H1 (cell line): ENCODE measurements at regions not wholly inside any gene's neighbourhood (a gene's known extent, or its start where the extent isn't known, plus 50 kb on each side); places are given as distances from the start of the nearest gene placed in this dataset.

Experiments
- CTCF ChIA-PET: fragments of 300-600 bp; sonication (Branson Sonifier 250); formaldehyde crosslinking; loops from one replicate; lab custom pipeline; 2021; ENCODE audit not compliant: partially characterized antibody; lab: Charles Lee
- POLR2A ChIA-PET: fragments of 300-600 bp; sonication (Branson Sonifier 250); formaldehyde crosslinking; loops from one replicate; lab custom pipeline; 2021; ENCODE audit warnings: inconsistent platforms; ENCODE audit not compliant: partially characterized antibody; lab: Charles Lee
- DNase-seq, 2 experiments: peaks; one replicate each; pipeline versions ENCODE4 v3.0.0 to v3.0.0-alpha.2; 2010 to 2022; ENCODE audit warnings: low spot score in 2 of 2, low read depth in 1 of 2, mixed read lengths in 1 of 2
- FAIRE-seq: peaks from 2 replicates; lab custom pipeline; 2011; peaks lifted over from hg19 to GRCh38; lab: Jason Lieb, UNC
- H2AFZ ChIP-seq: 2 replicates; pipeline ENCODE4 v1.8.1; 2012; ENCODE audit warnings: low read length, inconsistent platforms
- H2AK5ac ChIP-seq: 2 replicates; pipeline ENCODE4 v1.6.1; 2013; ENCODE audit warnings: low read depth, low read length
- H2BK120ac ChIP-seq: replicated peaks from 2 replicates; pipeline ENCODE3; 2013; ENCODE audit warnings: low read depth, low read length, inconsistent platforms
- H2BK12ac ChIP-seq: 2 replicates; pipeline ENCODE4 v1.6.1; 2013; ENCODE audit warnings: low read depth, low read length
- H2BK15ac ChIP-seq: 2 replicates; pipeline ENCODE4 v1.6.1; 2013; ENCODE audit warnings: low read length
- H2BK20ac ChIP-seq: 2 replicates; pipeline ENCODE4 v1.6.1; 2013; ENCODE audit warnings: low read length
- H2BK5ac ChIP-seq: 2 replicates; pipeline ENCODE4 v1.6.1; 2013; ENCODE audit warnings: low read depth, low read length
- H3K14ac ChIP-seq: 2 replicates; pipeline ENCODE4 v1.6.1; 2013; ENCODE audit warnings: inconsistent platforms; ENCODE audit not compliant: insufficient read length
- H3K18ac ChIP-seq: 2 replicates; pipeline ENCODE4 v1.6.1; 2013; ENCODE audit warnings: low read length; ENCODE audit errors: extremely low read depth
- H3K23ac ChIP-seq: 2 replicates; pipeline ENCODE4 v1.6.1; 2013; ENCODE audit warnings: inconsistent platforms; ENCODE audit not compliant: insufficient read length
- H3K23me2 ChIP-seq: 2 replicates; pipeline ENCODE4 v1.6.1; 2013; ENCODE audit warnings: low read depth, low read length
- H3K27ac ChIP-seq: 2 replicates; pipeline ENCODE4 v1.6.1; 2011; ENCODE audit warnings: low read depth, low read length, inconsistent platforms
- H3K27me3 ChIP-seq, 4 experiments: replicated peaks in 1 of 4; 1 replicate in 1 of 4; 2 replicates in 3 of 4; pipeline versions ENCODE4 v1.6.1 to v1.8.1; 2011 to 2013; ENCODE audit warnings: low read length in 3 of 4, mild to moderate bottlenecking in 3 of 4, inconsistent platforms in 2 of 4, mixed read lengths in 2 of 4, moderate library complexity in 1 of 4; ENCODE audit not compliant: control insufficient read depth in 3 of 4, insufficient read depth in 3 of 4; ENCODE audit errors: extremely low read depth in 1 of 4
- H3K36me3 ChIP-seq, 4 experiments: 2 replicates each; pipeline versions ENCODE4 v1.6.1 to v1.8.1; 2011 to 2013; ENCODE audit warnings: mild to moderate bottlenecking in 4 of 4, low read length in 3 of 4, moderate library complexity in 2 of 4, control low read depth in 1 of 4, inconsistent platforms in 1 of 4; ENCODE audit not compliant: insufficient read depth in 4 of 4, control insufficient read depth in 2 of 4
- H3K4ac ChIP-seq: replicated peaks from 2 replicates; pipeline ENCODE3; 2013; ENCODE audit warnings: low read length, low read depth, mixed read lengths, inconsistent platforms; ENCODE audit not compliant: insufficient read length
- H3K4me1 ChIP-seq, 4 experiments: replicated peaks in 1 of 4; 1 replicate in 1 of 4; 2 replicates in 3 of 4; pipeline versions ENCODE4 v1.6.1 to v1.8.1; 2011 to 2013; ENCODE audit warnings: low read length in 3 of 4, inconsistent platforms in 2 of 4, mixed read lengths in 1 of 4; ENCODE audit not compliant: insufficient read depth in 4 of 4, control insufficient read depth in 3 of 4
- H3K4me2 ChIP-seq, 2 experiments: 2 replicates each; pipeline versions ENCODE4 v1.6.1 to v1.8.1; 2011 to 2013; ENCODE audit warnings: low read depth in 2 of 2, low read length in 2 of 2, control low read depth in 1 of 2, inconsistent platforms in 1 of 2, mild to moderate bottlenecking in 1 of 2; ENCODE audit not compliant: insufficient read depth in 1 of 2
- H3K4me3 ChIP-seq, 4 experiments: fragments of 200-600, 300-600 bp in 1 of 4; sonication (generic), shearing (Covaris generic), sonication (Bioruptor Twin) in 1 of 4; 2 replicates each; pipeline versions ENCODE4 v1.5.1 to v1.8.1; 2011 to 2016; ENCODE audit warnings: low read length in 4 of 4, low read depth in 3 of 4, control low read depth in 2 of 4, inconsistent platforms in 2 of 4, mild to moderate bottlenecking in 2 of 4, mixed read lengths in 1 of 4, moderate library complexity in 1 of 4; ENCODE audit not compliant: insufficient read depth in 2 of 4; ENCODE audit errors: extremely low read depth in 1 of 4
- H3K56ac ChIP-seq: replicated peaks from 2 replicates; pipeline ENCODE3; 2013; ENCODE audit warnings: low read depth, mild to moderate bottlenecking, mixed read lengths, low read length, inconsistent platforms; ENCODE audit not compliant: insufficient read length
- H3K79me1 ChIP-seq: 2 replicates; pipeline ENCODE4 v1.6.1; 2013; ENCODE audit warnings: low read depth, low read length, control low read depth
- H3K79me2 ChIP-seq, 2 experiments: 2 replicates each; pipeline versions ENCODE4 v1.6.1 to v1.8.1; 2012 to 2013; ENCODE audit warnings: low read length in 2 of 2, mild to moderate bottlenecking in 2 of 2, inconsistent platforms in 1 of 2; ENCODE audit not compliant: insufficient read depth in 2 of 2, control insufficient read depth in 1 of 2
- H3K9ac ChIP-seq, 4 experiments: replicated peaks in 1 of 4; 1 replicate in 1 of 4; 2 replicates in 3 of 4; pipeline versions ENCODE4 v1.6.1 to v1.8.1; 2011 to 2013; ENCODE audit warnings: low read depth in 3 of 4, low read length in 3 of 4, control low read depth in 2 of 4, mild to moderate bottlenecking in 2 of 4, moderate library complexity in 2 of 4, inconsistent platforms in 1 of 4; ENCODE audit errors: extremely low read depth in 1 of 4
- H3K9me3 ChIP-seq, 2 experiments: 2 replicates each; pipeline versions ENCODE4 v1.6.1 to v1.8.1; 2012 to 2013; ENCODE audit warnings: mild to moderate bottlenecking in 2 of 2, moderate library complexity in 2 of 2, control low read depth in 1 of 2, inconsistent platforms in 1 of 2, low read depth in 1 of 2, low read length in 1 of 2, mixed read lengths in 1 of 2; ENCODE audit not compliant: insufficient read depth in 2 of 2
- H4K20me1 ChIP-seq, 2 experiments: replicated peaks in 1 of 2; 2 replicates each; pipeline versions ENCODE3 to v1.8.1; 2011 to 2013; ENCODE audit warnings: inconsistent platforms in 2 of 2, low read length in 2 of 2, mild to moderate bottlenecking in 1 of 2; ENCODE audit not compliant: insufficient read depth in 2 of 2, control insufficient read depth in 1 of 2
- H4K5ac ChIP-seq: 2 replicates; pipeline ENCODE4 v1.6.1; 2013; ENCODE audit warnings: low read length, low read depth, mixed read lengths, inconsistent platforms; ENCODE audit not compliant: insufficient read length
- H4K8ac ChIP-seq: 2 replicates; pipeline ENCODE4 v1.8.0; 2013; ENCODE audit warnings: mild to moderate bottlenecking, moderate library complexity, low read length, inconsistent platforms; ENCODE audit not compliant: insufficient read depth; ENCODE audit errors: extremely low read depth
- H4K91ac ChIP-seq: replicated peaks from 2 replicates; pipeline ENCODE3; 2013; ENCODE audit warnings: low read length, mixed read lengths, inconsistent platforms; ENCODE audit not compliant: insufficient read length
- ATF2 ChIP-seq: IDR thresholded peaks from 2 replicates; pipeline ENCODE4 v1.6.1; 2012; ENCODE audit warnings: low read length, inconsistent platforms
- BACH1 ChIP-seq: IDR thresholded peaks from 2 replicates; pipeline ENCODE4 v1.6.1; 2012; ENCODE audit warnings: low read length, improper control_type of control experiment
- CBX8 ChIP-seq: fragments of 300-800, 300-1000 bp; sonication (generic); IDR thresholded peaks from 2 replicates; pipeline ENCODE4 v1.7.1; 2016; ENCODE audit warnings: low read depth, low read length, borderline replicate concordance
- HDAC2 ChIP-seq, 2 experiments: fragments of 300-600 bp in 1 of 2; sonication (generic) in 1 of 2; IDR thresholded peaks; 2 replicates each; pipeline ENCODE4 v1.6.1; 2011 to 2012; ENCODE audit warnings: low read depth in 2 of 2, low read length in 2 of 2, mild to moderate bottlenecking in 2 of 2, moderate library complexity in 2 of 2, borderline replicate concordance in 1 of 2, inconsistent platforms in 1 of 2
- KDM1A ChIP-seq: fragments of 200-600, 300-600 bp; sonication (generic); IDR thresholded peaks from 2 replicates; pipeline ENCODE4 v1.7.1; 2016; ENCODE audit warnings: mild to moderate bottlenecking, low read length, borderline replicate concordance
- KDM5A ChIP-seq: fragments of 200-600 bp; IDR thresholded peaks from 2 replicates; pipeline ENCODE4 v1.7.1; 2012; ENCODE audit warnings: mild to moderate bottlenecking, low read length, inconsistent platforms, mixed read lengths
- NRF1 ChIP-seq: IDR thresholded peaks from 2 replicates; pipeline ENCODE4 v1.6.1; 2011; ENCODE audit warnings: mild to moderate bottlenecking, low read depth, low read length, improper control_type of control experiment
- POLR2A ChIP-seq, 2 experiments: IDR thresholded peaks; 1 replicate in 1 of 2; 2 replicates in 1 of 2; pipeline ENCODE4 v1.6.1; 2011; ENCODE audit warnings: low read depth in 2 of 2, low read length in 2 of 2, mild to moderate bottlenecking in 2 of 2; ENCODE audit errors: control extremely low read depth in 1 of 2
- POU5F1 ChIP-seq: IDR thresholded peaks from 2 replicates; pipeline ENCODE4 v1.6.1; 2011; ENCODE audit warnings: low read depth, mild to moderate bottlenecking, low read length, moderate library complexity
- SP2 ChIP-seq: IDR thresholded peaks from 2 replicates; pipeline ENCODE4 v1.6.1; 2012; ENCODE audit warnings: mild to moderate bottlenecking, low read length, inconsistent platforms
- WGBS, 2 experiments: shearing (Covaris generic) in 1 of 2; methylation state at CpG; one replicate each; pipeline versions ENCODE4 v1.1.6 to v1.1.7; 2013 to 2015; ENCODE audit warnings: low lambda C conversion rate in 2 of 2, mixed read lengths in 2 of 2, inconsistent platforms in 1 of 2, low coverage in 1 of 2, missing lambda C conversion rate in 1 of 2; ENCODE audit not compliant: insufficient replicate concordance in 2 of 2, insufficient coverage in 1 of 2, insufficient read length in 1 of 2; ENCODE audit errors: extremely low coverage in 1 of 2, missing lambda C conversion rate in 1 of 2; 5-methylcytosine and 5-hydroxymethylcytosine counted together

- H3K79me1 ChIP-seq, result no peaks in the 10 kb centered on the region
- H3K56ac ChIP-seq, result no peak overlapping the region
- H4K5ac ChIP-seq, result no peak overlapping the region
- no peaks in the 10 kb centered on the region for H3K23me2 ChIP-seq
- peaks cover 0 to 2% (median 0%) of the 10 kb centered on the region in 4 experiments; a peak in 1 of 7 replicates for H3K4me1 ChIP-seq
- no peak overlapping the region for H3K27ac ChIP-seq
- no peak overlapping the region for H2BK15ac ChIP-seq
- no peak overlapping the region for H3K4me3 ChIP-seq
- no peak overlapping the region for H4K91ac ChIP-seq
- peaks cover 0 to 5% of the 10 kb centered on the region in 2 experiments; a peak in 1 of 4 replicates for H3K9me3 ChIP-seq
- H4K8ac ChIP-seq, result no peak overlapping the region
- H3K4ac ChIP-seq, result no peak overlapping the region
- no peak overlapping the region for H2BK120ac ChIP-seq
- H2BK12ac ChIP-seq, result no peak overlapping the region
- no peak for TF ChIP-seq POLR2A (IDR thresholded peaks at IDR 0.05; ENCODE audit: control extremely low read depth in 1 of 2, low read depth in 2 of 2, low read length in 2 of 2)
- no peak for TF ChIP-seq KDM5A
- TF ChIP-seq KDM1A, result no peak
- TF ChIP-seq SP2, result no peak
- no peak for TF ChIP-seq ATF2
- no peak for TF ChIP-seq HDAC2 (IDR thresholded peaks at IDR 0.05; ENCODE audit: borderline replicate concordance in 1 of 2, low read depth in 2 of 2, low read length in 2 of 2)
- no peak for TF ChIP-seq BACH1
- TF ChIP-seq NRF1, result no peak
- TF ChIP-seq CBX8, result no peak
- no peak for TF ChIP-seq POU5F1
- no peaks in the 10 kb centered on the region for H3K36me3 ChIP-seq
- H3K27me3 ChIP-seq, result no peaks in the 10 kb centered on the region; a peak in 1 of 7 replicates
- no peak overlapping the region for H3K14ac ChIP-seq
- H2BK20ac ChIP-seq, result no peak overlapping the region
- H2AK5ac ChIP-seq, result no peak overlapping the region
- no peak for DNase-seq
- no peak overlapping the region for H3K23ac ChIP-seq
- CTCF ChIA-PET, result interaction anchor here (0.6 to 1.6 kb wide), 2 partner anchors 271 to 329 kb away, joined by 3 to 4 read pairs; no protein-coding TSS in a partner anchor
- no peak overlapping the region; the same call in 1 of the 2 replicates for H3K18ac ChIP-seq
- POLR2A ChIA-PET, result no interaction called here
- no peak for FAIRE-seq
- no peak overlapping the region for H3K4me2 ChIP-seq
- H4K20me1 ChIP-seq, result no peaks in the 10 kb centered on the region
- WGBS, 2 experiments, result 96% methylated on average over 3 of the region's 3 CpGs; no CpG with 5 or more reads in 1 of the 2 experiments
- no peak overlapping the region for H3K9ac ChIP-seq
- no peak overlapping the region for H2AFZ ChIP-seq
- no peaks in the 10 kb centered on the region for H3K79me2 ChIP-seq
- H2BK5ac ChIP-seq, result no peak overlapping the region
Observed at GRCh38 chr5:116876240-116876840, 301.7 kb upstream of the SEMA6A start.
